ENCODE measurements at regions not wholly inside any gene's neighbourhood (a gene's known extent, or its start where the extent isn't known, plus 50 kb on each side); places are given as distances from the start of the nearest gene placed in this dataset.
"Not testable (repeated sequence)": the region's sequence is repeated elsewhere in the genome, so short reads cannot be mapped to it uniquely, and the experiment has no call there.

- DNase-seq: no peak
- intact Hi-C loops (cut with micrococcal nuclease): no loop called here
- no peak for ATAC-seq
Measured at GRCh38 chr10:120181154-120181553, 275.9 kb upstream of the PLPP4 start.

GRCh38 chr10:120182431-120182830 lies 274.6 kb upstream of the PLPP4 start:
- no peak for DNase-seq
- intact Hi-C loops (cut with micrococcal nuclease): no loop called here
- no peak for ATAC-seq

- DNase-seq (no peak), ATAC-seq (no peak)
- intact Hi-C loops (cut with micrococcal nuclease): no loop called here
Measured at GRCh38 chr10:120183546-120183945, 273.5 kb upstream of the PLPP4 start.

- DNase-seq (no peak), ATAC-seq (no peak)
- intact Hi-C loops (cut with micrococcal nuclease): no loop called here
Measured at GRCh38 chr10:120184547-120185337, 272.3 kb upstream of the PLPP4 start.

- intact Hi-C loops (cut with micrococcal nuclease): no loop called here
- ATAC-seq (no peak), DNase-seq (no peak)
Measured at GRCh38 chr10:120186506-120186905, 270.5 kb upstream of the PLPP4 start.

- intact Hi-C loops (cut with micrococcal nuclease); DNase-seq; ATAC-seq: not testable (repeated sequence)
Measured at GRCh38 chr10:120187168-120187567, 269.9 kb upstream of the PLPP4 start.

- ATAC-seq: no peak
- intact Hi-C loops (cut with micrococcal nuclease): no loop called here
- no peak for DNase-seq
Measured at GRCh38 chr10:120188950-120189349, 268.1 kb upstream of the PLPP4 start.

- ATAC-seq (no peak), DNase-seq (no peak)
- intact Hi-C loops (cut with micrococcal nuclease): no loop called here
Measured at GRCh38 chr10:120195984-120196712, 260.9 kb upstream of the PLPP4 start.

GRCh38 chr10:120204877-120205276 lies 252.2 kb upstream of the PLPP4 start:
- no peak for DNase-seq
- ATAC-seq: no peak
- intact Hi-C loops (cut with micrococcal nuclease): no loop called here

- DNase-seq: no peak
- intact Hi-C loops (cut with micrococcal nuclease): no loop called here
- ATAC-seq: no peak
Measured at GRCh38 chr10:120205368-120206018, 251.5 kb upstream of the PLPP4 start.

GRCh38 chr10:120208488-120208887 lies 248.5 kb upstream of the PLPP4 start:
- ATAC-seq (no peak), DNase-seq (no peak)
- intact Hi-C loops (cut with micrococcal nuclease): no loop called here

- intact Hi-C loops (cut with micrococcal nuclease): no loop called here
- ATAC-seq (no peak), DNase-seq (no peak)
Measured at GRCh38 chr10:120209124-120209762, 247.8 kb upstream of the PLPP4 start.

GRCh38 chr10:120212275-120212674 lies 244.8 kb upstream of the PLPP4 start:
- ATAC-seq (no peak), DNase-seq (no peak)
- intact Hi-C loops (cut with micrococcal nuclease): no loop called here

GRCh38 chr10:120213283-120213682 lies 243.7 kb upstream of the PLPP4 start:
- intact Hi-C loops (cut with micrococcal nuclease); ATAC-seq; DNase-seq: not testable (repeated sequence)

- intact Hi-C loops (cut with micrococcal nuclease): no loop called here
- no peak for DNase-seq
- ATAC-seq: no peak
Measured at GRCh38 chr10:120217736-120218135, 239.3 kb upstream of the PLPP4 start.

GRCh38 chr10:120221873-120222485 lies 235.0 kb upstream of the PLPP4 start:
- DNase-seq (no peak), ATAC-seq (no peak)
- intact Hi-C loops (cut with micrococcal nuclease): no loop called here

GRCh38 chr10:120229641-120230040 lies 227.4 kb upstream of the PLPP4 start:
- ATAC-seq (no peak), DNase-seq (no peak)
- intact Hi-C loops (cut with micrococcal nuclease): no loop called here

GRCh38 chr10:120239695-120240094 lies 217.3 kb upstream of the PLPP4 start:
- ATAC-seq; intact Hi-C loops (cut with micrococcal nuclease); DNase-seq: not testable (repeated sequence)

- DNase-seq (no peak), ATAC-seq (no peak)
- intact Hi-C loops (cut with micrococcal nuclease): no loop called here
Measured at GRCh38 chr10:120251821-120252442, 205.1 kb upstream of the PLPP4 start.

All from left ventricle myocardium superior (tissue), 1 donor.